SK-N-SH (cell line): ENCODE measurements at regions not wholly inside any gene's neighbourhood (a gene's known extent, or its start where the extent isn't known, plus 50 kb on each side); places are given as distances from the start of the nearest gene placed in this dataset.

Experiments
- CTCF ChIP-seq: fragments of 200-600 bp; sonication (generic); IDR thresholded peaks from 2 replicates; pipeline ENCODE4 v1.6.1; 2017; ENCODE audit warnings: antibody characterized with exemption, mild to moderate bottlenecking, moderate library complexity
- EZH2phosphoT487 ChIP-seq: fragments of 200-600 bp; sonication (generic); IDR thresholded peaks from 2 replicates; pipeline ENCODE4 v1.6.1; 2017; ENCODE audit warnings: low read depth, mixed run types, mild to moderate bottlenecking, antibody characterized with exemption, moderate library complexity, borderline replicate concordance
- FOSL2 ChIP-seq: IDR thresholded peaks from 2 replicates; pipeline ENCODE4 v1.4.0; 2012; ENCODE audit warnings: low read depth, mild to moderate bottlenecking, moderate library complexity, borderline replicate concordance
- FOXM1 ChIP-seq: IDR thresholded peaks from 2 replicates; pipeline ENCODE4 v1.4.0; 2012; ENCODE audit warnings: low read depth, mild to moderate bottlenecking
- GABPA ChIP-seq: IDR thresholded peaks from 2 replicates; pipeline ENCODE4 v1.4.0; 2012; ENCODE audit warnings: low read depth, mild to moderate bottlenecking
- GATA2 ChIP-seq: sonication (generic); formaldehyde crosslinking; IDR thresholded peaks from 2 replicates; pipeline ENCODE4 v1.5.0; 2020; ENCODE audit warnings: mild to moderate bottlenecking, missing genetic modification reagents
- JUND ChIP-seq: IDR thresholded peaks from 2 replicates; pipeline ENCODE4 v1.4.0; 2012
- NRF1 ChIP-seq: IDR thresholded peaks from 2 replicates; pipeline ENCODE4 v1.6.1; 2012; ENCODE audit warnings: low read depth, mild to moderate bottlenecking, low read length
- POLR2AphosphoS5 ChIP-seq: IDR thresholded peaks from 2 replicates; pipeline ENCODE4 v1.6.1; 2012; ENCODE audit warnings: low read depth, low read length
- RAD21 ChIP-seq: IDR thresholded peaks from 2 replicates; pipeline ENCODE4 v1.6.1; 2012; ENCODE audit warnings: mild to moderate bottlenecking, low read length
- REST ChIP-seq: IDR thresholded peaks from 2 replicates; pipeline ENCODE4 v1.6.1; 2012; ENCODE audit warnings: mild to moderate bottlenecking, low read depth, low read length, moderate library complexity
- RXRA ChIP-seq: IDR thresholded peaks from 2 replicates; pipeline ENCODE4 v1.4.0; 2012; ENCODE audit warnings: low read depth, mild to moderate bottlenecking, borderline replicate concordance
- TAF1 ChIP-seq: IDR thresholded peaks from 2 replicates; pipeline ENCODE4 v1.6.1; 2012; ENCODE audit warnings: low read depth, mild to moderate bottlenecking, low read length, moderate library complexity, borderline replicate concordance
- ZBTB33 ChIP-seq: IDR thresholded peaks from 2 replicates; pipeline ENCODE4 v1.4.0; 2012; ENCODE audit warnings: low read depth, borderline replicate concordance

GRCh38 chr4:167595898-167596297 lies 361.6 kb upstream of the SPOCK3 start:
- TF ChIP-seq RAD21 (no peak), TAF1 (no peak), POLR2AphosphoS5 (no peak), CTCF (no peak), JUND (no peak), ZBTB33 (no peak), FOXM1 (no peak), REST (no peak), NRF1 (no peak), RXRA (no peak), GABPA (no peak), GATA2 (CRISPR knock-in tag) (no peak), FOSL2 (no peak), EZH2phosphoT487 (no peak)
